ENCODE measurements at regions not wholly inside any gene's neighbourhood (a gene's known extent, or its start where the extent isn't known, plus 50 kb on each side); places are given as distances from the start of the nearest gene placed in this dataset.

- TF ChIP-seq PKNOX1 (IDR thresholded peaks at IDR 0.05) (no peak), FOXK2 (IDR thresholded peaks at IDR 0.05) (no peak), BHLHE40 (IDR thresholded peaks at IDR 0.05; ENCODE audit: borderline replicate concordance) (no peak), CTBP1 (IDR thresholded peaks at IDR 0.05; ENCODE audit: borderline replicate concordance) (no peak), FOXA1 (IDR thresholded peaks at IDR 0.05) (no peak), SP1 (IDR thresholded peaks at IDR 0.05) (no peak), FOXM1 (IDR thresholded peaks at IDR 0.05; ENCODE audit: borderline replicate concordance) (no peak), L3MBTL2 (conservative IDR thresholded peaks at IDR 0.05) (no peak), ZNF384 (IDR thresholded peaks at IDR 0.05) (no peak), HDGF (IDR thresholded peaks at IDR 0.05; ENCODE audit: borderline replicate concordance) (no peak), SUZ12 (IDR thresholded peaks at IDR 0.05) (no peak), TARDBP (IDR thresholded peaks at IDR 0.05) (no peak), ARNT (IDR thresholded peaks at IDR 0.05) (no peak)
Measured at GRCh38 chr5:72746736-72747135, 69.7 kb upstream of the TNPO1 start.

All from HEK293T (cell line).